Epithelial cell of esophagus (primary cell): ENCODE measurements at regions not wholly inside any gene's neighbourhood (a gene's known extent, or its start where the extent isn't known, plus 50 kb on each side); places are given as distances from the start of the nearest gene placed in this dataset.
"Not testable (repeated sequence)": the region's sequence is repeated elsewhere in the genome, so short reads cannot be mapped to it uniquely, and the experiment has no call there.

Experiments
- DNase-seq: peaks from one replicate; pipeline ENCODE4 v3.0.0; 2010; ENCODE audit warnings: low read depth
- H3K4me3 ChIP-seq: 2 replicates; pipeline ENCODE4 v1.5.1; 2011; ENCODE audit warnings: mild to moderate bottlenecking, low read length, control low read depth
- TF ChIP-seq, protein P1 (sequence below): IDR thresholded peaks from 2 replicates; pipeline ENCODE4 v1.5.1; 2011; ENCODE audit warnings: low read depth, mild to moderate bottlenecking, low read length, control low read depth, inconsistent platforms; ENCODE audit not compliant: insufficient read depth; ENCODE audit errors: missing control alignments

- TF ChIP-seq, protein P1, sequence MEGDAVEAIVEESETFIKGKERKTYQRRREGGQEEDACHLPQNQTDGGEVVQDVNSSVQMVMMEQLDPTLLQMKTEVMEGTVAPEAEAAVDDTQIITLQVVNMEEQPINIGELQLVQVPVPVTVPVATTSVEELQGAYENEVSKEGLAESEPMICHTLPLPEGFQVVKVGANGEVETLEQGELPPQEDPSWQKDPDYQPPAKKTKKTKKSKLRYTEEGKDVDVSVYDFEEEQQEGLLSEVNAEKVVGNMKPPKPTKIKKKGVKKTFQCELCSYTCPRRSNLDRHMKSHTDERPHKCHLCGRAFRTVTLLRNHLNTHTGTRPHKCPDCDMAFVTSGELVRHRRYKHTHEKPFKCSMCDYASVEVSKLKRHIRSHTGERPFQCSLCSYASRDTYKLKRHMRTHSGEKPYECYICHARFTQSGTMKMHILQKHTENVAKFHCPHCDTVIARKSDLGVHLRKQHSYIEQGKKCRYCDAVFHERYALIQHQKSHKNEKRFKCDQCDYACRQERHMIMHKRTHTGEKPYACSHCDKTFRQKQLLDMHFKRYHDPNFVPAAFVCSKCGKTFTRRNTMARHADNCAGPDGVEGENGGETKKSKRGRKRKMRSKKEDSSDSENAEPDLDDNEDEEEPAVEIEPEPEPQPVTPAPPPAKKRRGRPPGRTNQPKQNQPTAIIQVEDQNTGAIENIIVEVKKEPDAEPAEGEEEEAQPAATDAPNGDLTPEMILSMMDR, result peak; percentile 48
- peak; percentile 50 for DNase-seq
- no peak overlapping the region for H3K4me3 ChIP-seq
These were observed 403.7 kb upstream of the ZMIZ1 start for GRCh38 chr10:78664929-78665553.

DNA sequence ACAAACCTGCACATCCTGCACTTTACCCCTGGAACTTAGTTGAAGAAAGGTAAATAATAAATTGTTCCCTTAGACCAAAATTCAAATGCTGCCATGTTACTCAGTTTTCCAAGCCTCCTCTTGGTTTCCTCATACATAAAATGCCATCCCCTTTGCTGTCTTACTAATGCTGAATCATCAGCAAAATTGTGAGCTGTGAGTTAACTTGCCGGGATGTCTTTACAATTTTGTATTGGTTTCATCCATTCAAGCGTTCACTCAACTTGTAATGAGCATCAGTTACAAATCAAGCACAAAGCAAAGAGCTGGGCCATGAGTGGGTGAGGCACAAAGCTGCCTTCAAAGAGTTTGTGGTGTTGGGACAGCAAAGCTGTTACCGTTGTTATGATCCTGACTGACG is 395.8 kb upstream of the ZMIZ1 start:
- DNase-seq, result peak; percentile 47
- TF ChIP-seq, protein P1, result no peak

GRCh38 chr10:78681141-78681540 is 387.6 kb upstream of the ZMIZ1 start:
- H3K4me3 ChIP-seq, DNase-seq: not testable (repeated sequence)

More for the DNA sequence above, 395.8 kb upstream of the ZMIZ1 start:
- no peak overlapping the region for H3K4me3 ChIP-seq

- not testable (repeated sequence) for H3K4me3 ChIP-seq, DNase-seq
These were observed 386.8 kb upstream of the ZMIZ1 start for GRCh38 chr10:78681986-78682385.

DNA sequence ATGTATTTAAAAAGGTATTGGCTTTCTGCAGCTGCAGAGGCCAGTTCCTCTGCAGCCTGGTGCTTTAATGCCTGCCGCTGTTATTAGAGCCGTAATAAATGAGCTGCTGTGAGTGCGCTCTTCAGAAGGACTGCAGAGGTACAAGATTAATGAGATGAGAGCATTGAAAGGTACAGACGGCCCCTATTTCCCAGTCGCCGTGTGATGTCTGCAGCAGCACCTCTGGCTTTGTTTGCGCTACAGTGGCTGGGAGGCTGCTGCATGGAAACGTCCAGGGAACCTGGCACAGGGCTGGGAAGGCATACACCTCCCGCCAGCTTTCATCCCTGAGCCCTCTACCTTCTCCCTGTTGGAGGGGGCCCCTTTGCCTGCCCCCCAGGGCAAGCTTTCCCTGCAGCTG is 383.8 kb upstream of the ZMIZ1 start:
- no peak overlapping the region for H3K4me3 ChIP-seq
- no peak for DNase-seq
- TF ChIP-seq, protein P1, result no peak

GRCh38 chr10:78685466-78686103 is 383.2 kb upstream of the ZMIZ1 start:
- peak; percentile 19 for DNase-seq
- H3K4me3 ChIP-seq, result no peak overlapping the region
- TF ChIP-seq, protein P1, result no peak

GRCh38 chr10:78686444-78687060 is 382.2 kb upstream of the ZMIZ1 start:
- DNase-seq, result no peak
- no peak overlapping the region for H3K4me3 ChIP-seq
- TF ChIP-seq, protein P1, result no peak

DNA sequence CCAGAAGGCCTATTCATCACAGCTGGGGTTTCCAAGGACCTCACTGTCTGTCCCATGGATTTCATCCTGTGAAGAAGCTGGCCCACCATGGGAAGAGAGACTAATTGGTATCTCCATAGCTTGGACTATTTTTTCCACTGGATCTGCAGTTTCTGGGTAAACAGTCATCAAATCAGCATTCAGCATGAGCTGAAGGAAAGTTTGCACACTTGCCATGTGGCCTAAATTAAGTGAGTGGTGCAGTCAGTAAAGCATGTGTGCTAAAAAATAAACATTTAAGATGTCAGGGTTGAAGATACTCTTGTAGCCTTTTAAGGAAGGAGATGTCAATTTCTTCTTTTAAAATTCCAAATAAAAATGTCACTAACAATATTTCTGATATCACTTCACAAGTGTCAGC is 381.1 kb upstream of the ZMIZ1 start:
- DNase-seq, result no peak

More for the DNA sequence above, 381.1 kb upstream of the ZMIZ1 start:
- no peak overlapping the region for H3K4me3 ChIP-seq
- TF ChIP-seq, protein P1, result no peak
